ENCODE measurements at regions not wholly inside any gene's neighbourhood (a gene's known extent, or its start where the extent isn't known, plus 50 kb on each side); places are given as distances from the start of the nearest gene placed in this dataset.

DNA sequence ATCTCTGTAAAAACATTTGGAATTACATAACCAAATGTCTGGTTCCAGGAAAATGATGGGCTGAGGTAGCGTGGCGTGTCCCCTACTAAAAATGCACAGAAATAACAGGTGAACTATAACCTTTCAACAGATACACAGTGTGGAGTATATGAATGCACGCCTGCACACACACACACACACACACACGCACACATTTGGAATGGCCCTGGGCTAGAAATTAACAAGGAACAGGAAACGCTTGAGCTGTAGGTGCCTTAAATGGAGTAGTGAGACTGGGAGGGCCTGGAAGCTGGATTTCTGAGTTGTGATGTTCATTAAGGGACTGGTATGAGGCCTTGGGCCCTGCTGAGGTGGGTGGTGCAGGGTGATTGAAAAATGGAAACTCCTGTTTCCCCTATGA, 246.5 kb upstream of the C1orf174 start:
- DNase-seq = no peak

- no peak for DNase-seq
Measured at GRCh38 chr1:4147509-4147908, 247.4 kb upstream of the C1orf174 start.

DNA sequence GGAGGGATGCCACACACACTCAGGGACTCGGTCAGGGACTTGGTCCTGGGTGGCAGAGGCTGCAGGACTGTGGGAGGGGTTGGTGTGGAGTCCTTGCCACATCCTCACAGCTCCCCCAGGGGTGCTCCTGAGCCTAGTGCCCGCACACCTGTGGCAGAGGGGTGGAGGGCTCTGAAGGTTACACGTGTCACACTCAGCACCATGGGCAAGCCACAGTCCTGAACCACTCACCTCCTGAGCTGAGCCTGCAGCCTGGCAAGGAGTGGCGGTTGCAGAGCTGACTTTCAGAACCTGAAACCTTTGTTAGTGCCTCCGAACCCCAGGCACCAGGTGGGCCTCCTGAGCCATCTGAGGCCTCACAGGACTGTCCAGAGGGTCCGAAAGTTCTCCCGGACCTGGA, 249.2 kb upstream of the C1orf174 start:
- DNase-seq = no peak

- DNase-seq = no peak
Measured at GRCh38 chr1:4149831-4150230, 249.8 kb upstream of the C1orf174 start.

GRCh38 chr1:4150262-4150661, 250.2 kb upstream of the C1orf174 start:
- DNase-seq = no peak

DNA sequence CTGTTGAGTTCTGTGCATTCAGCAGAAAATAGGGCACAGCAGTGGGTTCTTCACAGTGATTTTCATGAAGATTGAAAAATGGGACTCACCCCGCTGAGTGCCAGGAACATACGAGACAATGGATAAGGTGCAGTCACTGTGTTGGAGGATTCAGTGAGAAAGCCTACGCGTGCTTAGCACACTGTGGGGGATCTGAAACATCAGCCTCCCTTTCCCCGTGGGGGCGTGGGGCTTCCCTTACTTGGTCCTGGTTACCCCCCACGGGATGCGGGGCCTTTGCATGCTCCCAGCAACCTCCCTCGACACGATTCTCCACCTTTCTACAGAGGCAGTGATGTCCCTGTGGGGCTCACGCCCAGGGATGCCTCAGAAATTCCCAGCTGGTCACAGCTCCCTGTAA, 252.2 kb upstream of the C1orf174 start:
- no peak for DNase-seq

- DNase-seq = no peak
Measured at GRCh38 chr1:4153571-4153970, 253.5 kb upstream of the C1orf174 start.

DNA sequence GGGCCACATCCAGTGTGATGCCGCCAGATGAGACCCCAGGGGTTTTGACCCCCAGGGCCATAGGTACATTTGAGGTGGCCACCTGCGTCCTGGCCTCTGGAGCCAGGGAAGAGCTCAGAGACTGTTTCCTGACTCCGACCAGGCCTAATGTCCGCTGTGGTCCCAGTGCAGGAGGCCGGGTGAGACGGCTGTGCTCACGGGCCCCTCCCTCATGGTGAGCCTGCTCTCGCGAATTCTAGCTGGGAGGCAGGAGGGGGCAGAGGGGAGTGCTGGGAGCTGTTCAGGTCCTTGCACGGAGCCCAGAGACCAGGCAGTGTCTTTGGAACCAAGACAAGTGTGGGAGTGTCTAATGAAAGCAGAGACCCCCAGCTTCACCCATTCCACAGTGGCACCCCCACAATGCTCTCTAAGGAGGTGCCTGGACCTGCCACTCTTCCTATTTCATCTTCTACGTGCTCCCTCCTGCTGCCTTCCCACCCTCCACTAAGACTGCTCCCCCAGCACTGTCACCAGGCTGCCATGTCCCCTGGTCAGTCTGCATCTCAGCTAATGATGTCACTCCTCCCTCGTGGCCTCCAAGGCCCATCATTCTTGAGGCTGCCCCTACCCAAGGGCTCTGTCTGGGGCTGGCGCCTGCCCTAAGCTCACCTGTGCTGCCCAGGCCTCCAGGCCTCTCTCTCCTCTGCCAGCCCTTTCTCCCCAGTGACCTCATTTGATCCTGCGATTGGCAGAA, 256.3 kb upstream of the C1orf174 start:
- no peak for DNase-seq

- no peak for DNase-seq
Measured at GRCh38 chr1:4160181-4160580, 260.1 kb upstream of the C1orf174 start.

GRCh38 chr1:4161366-4162006, 261.4 kb upstream of the C1orf174 start:
- no peak for DNase-seq

- DNase-seq = no peak
Measured at GRCh38 chr1:4164965-4165364, 264.9 kb upstream of the C1orf174 start.

- DNase-seq = no peak
Measured at GRCh38 chr1:4165686-4166300, 265.7 kb upstream of the C1orf174 start.

DNA sequence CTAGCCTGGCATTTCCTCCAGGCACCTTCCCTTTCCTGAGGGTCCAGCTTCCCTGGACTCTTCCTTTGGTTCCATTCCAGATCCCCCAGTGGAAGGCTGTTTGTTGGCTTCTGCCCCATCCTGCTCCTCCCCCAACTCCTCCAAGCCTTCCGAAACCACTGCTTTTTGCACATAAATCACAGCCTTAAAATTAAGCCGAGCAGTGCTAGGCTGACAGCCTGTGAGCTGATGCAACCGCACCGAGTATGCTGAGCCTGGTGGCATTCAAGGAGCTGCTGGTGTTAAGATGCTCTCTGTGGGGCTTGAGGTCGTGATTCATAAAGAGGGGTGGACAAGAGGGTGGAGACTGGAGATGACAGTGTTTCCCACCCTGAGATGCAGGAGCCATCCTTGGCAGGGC, 266.6 kb upstream of the C1orf174 start:
- DNase-seq = no peak

- DNase-seq = no peak
Measured at GRCh38 chr1:4169991-4170390, 269.9 kb upstream of the C1orf174 start.

GRCh38 chr1:4170548-4171340, 270.7 kb upstream of the C1orf174 start:
- no peak for DNase-seq

GRCh38 chr1:4171480-4172450, 271.7 kb upstream of the C1orf174 start:
- no peak for DNase-seq

- DNase-seq = peak; percentile 28 to 44
Measured at GRCh38 chr1:4172644-4173599, 272.9 kb upstream of the C1orf174 start.

DNA sequence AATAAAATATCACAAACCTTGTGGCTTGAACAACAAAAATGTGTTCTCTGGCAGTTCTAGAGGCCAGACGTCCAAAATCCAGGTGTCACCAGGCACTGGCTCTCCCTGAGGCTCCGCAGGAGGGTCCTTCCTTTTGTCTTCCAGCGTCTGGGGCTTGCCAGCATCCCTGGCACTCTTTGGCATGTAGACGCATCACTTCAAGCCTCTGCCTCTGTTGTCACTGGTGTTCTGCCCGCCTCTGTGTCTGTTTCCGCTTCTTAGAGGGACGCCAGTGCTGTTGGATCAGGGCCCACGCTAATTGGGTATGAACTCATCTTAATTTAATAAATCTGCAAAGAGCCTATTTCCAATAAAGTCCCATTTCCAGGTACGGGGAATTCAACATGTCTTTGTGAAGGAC, 273.7 kb upstream of the C1orf174 start:
- DNase-seq = no peak

- DNase-seq = no peak
Measured at GRCh38 chr1:4174291-4175200, 274.5 kb upstream of the C1orf174 start.

Data from activated T-cell treated with anti-CD3 and anti-CD28 coated beads, Interleukin-2, amount 50 U/mL, for 48 hours (primary cell).